ENCODE measurements at regions not wholly inside any gene's neighbourhood (a gene's known extent, or its start where the extent isn't known, plus 50 kb on each side); places are given as distances from the start of the nearest gene placed in this dataset.

- FAIRE-seq (no peak), DNase-seq (ENCODE audit: insufficient read length, low spot score) (no peak)
- TF ChIP-seq POU2F2 (IDR thresholded peaks at IDR 0.05; ENCODE audit: low read depth, low read length) (no peak), PAX5 (IDR thresholded peaks at IDR 0.05; ENCODE audit: insufficient read depth, low read length, severe bottlenecking) (no peak), POLR2A (IDR thresholded peaks at IDR 0.05; ENCODE audit: low read depth, low read length) (no peak), SPI1 (IDR thresholded peaks at IDR 0.05; ENCODE audit: low read depth, low read length) (no peak), POLR2AphosphoS5 (IDR thresholded peaks at IDR 0.05; ENCODE audit: low read depth, low read length) (no peak), TAF1 (IDR thresholded peaks at IDR 0.05; ENCODE audit: low read depth, low read length) (no peak)
Measured at GRCh38 chr12:87779858-87780498, 249.2 kb downstream of the C12orf50 start.

- TF ChIP-seq PAX5 (IDR thresholded peaks at IDR 0.05; ENCODE audit: insufficient read depth, low read length, severe bottlenecking) = no peak
- no peak for DNase-seq (ENCODE audit: insufficient read length, low spot score)
- FAIRE-seq = no peak
Measured at GRCh38 chr12:87779016-87779415, 250.2 kb downstream of the C12orf50 start.

GRCh38 chr12:87778065-87778464 lies 251.1 kb downstream of the C12orf50 start:
- FAIRE-seq (no peak), DNase-seq (ENCODE audit: insufficient read length, low spot score) (no peak)
- no peak for TF ChIP-seq TAF1 (IDR thresholded peaks at IDR 0.05; ENCODE audit: low read depth, low read length)
- no peak for TF ChIP-seq PAX5 (IDR thresholded peaks at IDR 0.05; ENCODE audit: insufficient read depth, low read length, severe bottlenecking)
- TF ChIP-seq POLR2AphosphoS5 (IDR thresholded peaks at IDR 0.05; ENCODE audit: low read depth, low read length) = no peak
- TF ChIP-seq SPI1 (IDR thresholded peaks at IDR 0.05; ENCODE audit: low read depth, low read length) = no peak
- TF ChIP-seq POLR2A (IDR thresholded peaks at IDR 0.05; ENCODE audit: low read depth, low read length) = no peak
- TF ChIP-seq POU2F2 (IDR thresholded peaks at IDR 0.05; ENCODE audit: low read depth, low read length) = no peak

GRCh38 chr12:87775784-87776183 lies 253.4 kb downstream of the C12orf50 start:
- FAIRE-seq (no peak), DNase-seq (ENCODE audit: insufficient read length, low spot score) (no peak)
- no peak for TF ChIP-seq PAX5 (IDR thresholded peaks at IDR 0.05; ENCODE audit: insufficient read depth, low read length, severe bottlenecking)
- no peak for TF ChIP-seq SPI1 (IDR thresholded peaks at IDR 0.05; ENCODE audit: low read depth, low read length)
- TF ChIP-seq POLR2AphosphoS5 (IDR thresholded peaks at IDR 0.05; ENCODE audit: low read depth, low read length) = no peak
- no peak for TF ChIP-seq TAF1 (IDR thresholded peaks at IDR 0.05; ENCODE audit: low read depth, low read length)
- TF ChIP-seq POLR2A (IDR thresholded peaks at IDR 0.05; ENCODE audit: low read depth, low read length) = no peak
- TF ChIP-seq POU2F2 (IDR thresholded peaks at IDR 0.05; ENCODE audit: low read depth, low read length) = no peak

- DNase-seq (ENCODE audit: insufficient read length, low spot score) (no peak), FAIRE-seq (no peak)
- TF ChIP-seq POLR2AphosphoS5 (IDR thresholded peaks at IDR 0.05; ENCODE audit: low read depth, low read length) (no peak), POLR2A (IDR thresholded peaks at IDR 0.05; ENCODE audit: low read depth, low read length) (no peak), SPI1 (IDR thresholded peaks at IDR 0.05; ENCODE audit: low read depth, low read length) (no peak), POU2F2 (IDR thresholded peaks at IDR 0.05; ENCODE audit: low read depth, low read length) (no peak), PAX5 (IDR thresholded peaks at IDR 0.05; ENCODE audit: insufficient read depth, low read length, severe bottlenecking) (no peak), TAF1 (IDR thresholded peaks at IDR 0.05; ENCODE audit: low read depth, low read length) (no peak)
Measured at GRCh38 chr12:87775051-87775450, 254.2 kb downstream of the C12orf50 start.

- DNase-seq (ENCODE audit: insufficient read length, low spot score) (no peak), FAIRE-seq (no peak)
- TF ChIP-seq POLR2AphosphoS5 (IDR thresholded peaks at IDR 0.05; ENCODE audit: low read depth, low read length) (no peak), POU2F2 (IDR thresholded peaks at IDR 0.05; ENCODE audit: low read depth, low read length) (no peak), SPI1 (IDR thresholded peaks at IDR 0.05; ENCODE audit: low read depth, low read length) (no peak), PAX5 (IDR thresholded peaks at IDR 0.05; ENCODE audit: insufficient read depth, low read length, severe bottlenecking) (no peak), TAF1 (IDR thresholded peaks at IDR 0.05; ENCODE audit: low read depth, low read length) (no peak), POLR2A (IDR thresholded peaks at IDR 0.05; ENCODE audit: low read depth, low read length) (no peak)
Measured at GRCh38 chr12:87772401-87772800, 256.8 kb downstream of the C12orf50 start.

GRCh38 chr12:87768501-87769287 lies 260.5 kb downstream of the C12orf50 start:
- FAIRE-seq = no peak
- TF ChIP-seq PAX5 (IDR thresholded peaks at IDR 0.05; ENCODE audit: insufficient read depth, low read length, severe bottlenecking) (no peak), POLR2AphosphoS5 (IDR thresholded peaks at IDR 0.05; ENCODE audit: low read depth, low read length) (no peak), TAF1 (IDR thresholded peaks at IDR 0.05; ENCODE audit: low read depth, low read length) (no peak), POLR2A (IDR thresholded peaks at IDR 0.05; ENCODE audit: low read depth, low read length) (no peak), POU2F2 (IDR thresholded peaks at IDR 0.05; ENCODE audit: low read depth, low read length) (no peak), SPI1 (IDR thresholded peaks at IDR 0.05; ENCODE audit: low read depth, low read length) (no peak)
- no peak for DNase-seq (ENCODE audit: insufficient read length, low spot score)

GRCh38 chr12:87766044-87766443 lies 263.2 kb downstream of the C12orf50 start:
- DNase-seq (ENCODE audit: insufficient read length, low spot score) (no peak), FAIRE-seq (no peak)
- no peak for TF ChIP-seq POLR2AphosphoS5 (IDR thresholded peaks at IDR 0.05; ENCODE audit: low read depth, low read length)
- no peak for TF ChIP-seq POLR2A (IDR thresholded peaks at IDR 0.05; ENCODE audit: low read depth, low read length)
- TF ChIP-seq PAX5 (IDR thresholded peaks at IDR 0.05; ENCODE audit: insufficient read depth, low read length, severe bottlenecking) = no peak
- no peak for TF ChIP-seq SPI1 (IDR thresholded peaks at IDR 0.05; ENCODE audit: low read depth, low read length)
- TF ChIP-seq POU2F2 (IDR thresholded peaks at IDR 0.05; ENCODE audit: low read depth, low read length) = no peak
- no peak for TF ChIP-seq TAF1 (IDR thresholded peaks at IDR 0.05; ENCODE audit: low read depth, low read length)

- TF ChIP-seq TAF1 (IDR thresholded peaks at IDR 0.05; ENCODE audit: low read depth, low read length) = no peak
- TF ChIP-seq POLR2AphosphoS5 (IDR thresholded peaks at IDR 0.05; ENCODE audit: low read depth, low read length) = no peak
- no peak for TF ChIP-seq SPI1 (IDR thresholded peaks at IDR 0.05; ENCODE audit: low read depth, low read length)
- FAIRE-seq = no peak
Measured at GRCh38 chr12:87760943-87761342, 268.3 kb downstream of the C12orf50 start.

More at GRCh38 chr12:87760943-87761342, 268.3 kb downstream of the C12orf50 start:
- no peak for DNase-seq (ENCODE audit: insufficient read length, low spot score)

Data from GM12891 (cell line).